ENCODE measurements at regions not wholly inside any gene's neighbourhood (a gene's known extent, or its start where the extent isn't known, plus 50 kb on each side); places are given as distances from the start of the nearest gene placed in this dataset.

- Histone ChIP-seq H2AFZ (ENCODE audit: control insufficient read depth, low read length) (no peak overlapping the region), H3K36me3 (ENCODE audit: control insufficient read depth in 2 of 2, extremely low read depth in 1 of 2, insufficient read depth in 2 of 2, low read length in 2 of 2) (no peaks in the 10 kb centered on the region), H3K4me3 (ENCODE audit: control insufficient read depth in 2 of 3, extremely low read depth in 1 of 3, insufficient read depth in 2 of 3, low read depth in 1 of 3, low read length in 3 of 3) (no peak overlapping the region), H3K79me2 (ENCODE audit: control insufficient read depth, insufficient read depth, low read length) (no peaks in the 10 kb centered on the region), H3K4me2 (ENCODE audit: control insufficient read depth, extremely low read depth, insufficient read depth, low read depth, low read length) (no peak overlapping the region), H3K9me1 (ENCODE audit: control insufficient read depth, extremely low read depth, insufficient read depth, low read length) (no peaks in the 10 kb centered on the region), H4K20me1 (ENCODE audit: control insufficient read depth, extremely low read depth, insufficient read depth, low read length) (no peaks in the 10 kb centered on the region), H3K27ac (ENCODE audit: control insufficient read depth, insufficient read depth, low read length) (no peak overlapping the region), H3K9ac (ENCODE audit: control insufficient read depth, extremely low read depth, insufficient read depth, low read length) (no peak overlapping the region), H3K4me1 (ENCODE audit: control insufficient read depth, extremely low read depth, insufficient read depth, low read length) (no peaks in the 10 kb centered on the region), H3K27me3 (ENCODE audit: control insufficient read depth, extremely low read depth, insufficient read depth, low read length) (no peaks in the 10 kb centered on the region), H3K9me3 (ENCODE audit: control insufficient read depth, low read depth, low read length) (peaks cover 2% of the 10 kb centered on the region)
- dilution Hi-C loops (cut with MboI; ENCODE audit: extremely low pct_ligation_motif_present, low sequenced_read_pairs) = no loop called here
- DNase-seq (ENCODE audit: low read depth, low spot score) (no peak), FAIRE-seq (no peak)
- TF ChIP-seq CTCF (optimal IDR thresholded peaks at IDR 0.05 in 1 of 3, IDR thresholded peaks at IDR 0.05 in 1 of 3, conservative IDR thresholded peaks at IDR 0.05 in 1 of 3; ENCODE audit: extremely low read depth in 1 of 3, insufficient read depth in 2 of 3, low read length in 3 of 3) = no peak
- TF ChIP-seq EZH2 (IDR thresholded peaks at IDR 0.05; ENCODE audit: low read length) = no peak
Observed at GRCh38 chr13:22648320-22648801, 532.4 kb upstream of the SGCG start.

- no peak for TF ChIP-seq CTCF (optimal IDR thresholded peaks at IDR 0.05 in 1 of 3, IDR thresholded peaks at IDR 0.05 in 1 of 3, conservative IDR thresholded peaks at IDR 0.05 in 1 of 3; ENCODE audit: extremely low read depth in 1 of 3, insufficient read depth in 2 of 3, low read length in 3 of 3)
- no peak for TF ChIP-seq EZH2 (IDR thresholded peaks at IDR 0.05; ENCODE audit: low read length)
- no peaks in the 10 kb centered on the region for H3K9me1 ChIP-seq (ENCODE audit: control insufficient read depth, extremely low read depth, insufficient read depth, low read length)
- H3K36me3 ChIP-seq (ENCODE audit: control insufficient read depth in 2 of 2, extremely low read depth in 1 of 2, insufficient read depth in 2 of 2, low read length in 2 of 2) = no peaks in the 10 kb centered on the region
Observed at GRCh38 chr13:22652796-22653195, 528.0 kb upstream of the SGCG start.

More at GRCh38 chr13:22652796-22653195, 528.0 kb upstream of the SGCG start:
- H3K79me2 ChIP-seq (ENCODE audit: control insufficient read depth, insufficient read depth, low read length) = no peaks in the 10 kb centered on the region
- DNase-seq (ENCODE audit: low read depth, low spot score) (no peak), FAIRE-seq (no peak)
- dilution Hi-C loops (cut with MboI; ENCODE audit: extremely low pct_ligation_motif_present, low sequenced_read_pairs) = no loop called here
- no peaks in the 10 kb centered on the region for H3K27me3 ChIP-seq (ENCODE audit: control insufficient read depth, extremely low read depth, insufficient read depth, low read length)
- H3K27ac ChIP-seq (ENCODE audit: control insufficient read depth, insufficient read depth, low read length) = no peak overlapping the region
- no peak overlapping the region for H3K4me2 ChIP-seq (ENCODE audit: control insufficient read depth, extremely low read depth, insufficient read depth, low read depth, low read length)
- no peak overlapping the region for H2AFZ ChIP-seq (ENCODE audit: control insufficient read depth, low read length)
- no peak overlapping the region for H3K4me3 ChIP-seq (ENCODE audit: control insufficient read depth in 2 of 3, extremely low read depth in 1 of 3, insufficient read depth in 2 of 3, low read depth in 1 of 3, low read length in 3 of 3)
- H3K9me3 ChIP-seq (ENCODE audit: control insufficient read depth, low read depth, low read length) = peaks cover 1% of the 10 kb centered on the region
- H3K9ac ChIP-seq (ENCODE audit: control insufficient read depth, extremely low read depth, insufficient read depth, low read length) = no peak overlapping the region
- no peaks in the 10 kb centered on the region for H3K4me1 ChIP-seq (ENCODE audit: control insufficient read depth, extremely low read depth, insufficient read depth, low read length)
- H4K20me1 ChIP-seq (ENCODE audit: control insufficient read depth, extremely low read depth, insufficient read depth, low read length) = no peaks in the 10 kb centered on the region

All from keratinocyte (primary cell).